Mesendoderm (in vitro differentiated cells): ENCODE measurements at regions not wholly inside any gene's neighbourhood (a gene's known extent, or its start where the extent isn't known, plus 50 kb on each side); places are given as distances from the start of the nearest gene placed in this dataset.
"Not testable (repeated sequence)": the region's sequence is repeated elsewhere in the genome, so short reads cannot be mapped to it uniquely, and the experiment has no call there.

Experiments
- DNase-seq: peaks from one replicate; pipeline ENCODE4 v3.0.0; 2013
- H2AK5ac ChIP-seq: 2 replicates; pipeline ENCODE4 v1.6.1; 2013; ENCODE audit warnings: low read length, inconsistent platforms
- H2BK120ac ChIP-seq: 2 replicates; pipeline ENCODE4 v1.6.1; 2013; ENCODE audit warnings: low read depth, mild to moderate bottlenecking, low read length, moderate library complexity, mixed read lengths
- H2BK15ac ChIP-seq: replicated peaks from 2 replicates; pipeline ENCODE4 v1.6.1; 2013; ENCODE audit warnings: low read depth, mild to moderate bottlenecking, moderate library complexity
- H2BK5ac ChIP-seq: 2 replicates; pipeline ENCODE4 v1.6.1; 2013; ENCODE audit warnings: low read length, inconsistent platforms
- H3K18ac ChIP-seq: 2 replicates; pipeline ENCODE4 v1.6.1; 2013; ENCODE audit warnings: mild to moderate bottlenecking, low read length, mixed read lengths
- H3K23ac ChIP-seq: one replicate; pipeline ENCODE4 v1.6.1; 2013; ENCODE audit warnings: low read length
- H3K27ac ChIP-seq: 2 replicates; pipeline ENCODE4 v1.5.1; 2013; ENCODE audit warnings: low read depth, mild to moderate bottlenecking, inconsistent platforms, low read length, moderate library complexity
- H3K27me3 ChIP-seq: 2 replicates; pipeline ENCODE4 v1.6.1; 2013; ENCODE audit warnings: low read length, control low read depth, mild to moderate bottlenecking, inconsistent platforms; ENCODE audit not compliant: insufficient read depth, poor library complexity
- H3K36me3 ChIP-seq: 2 replicates; pipeline ENCODE4 v1.6.1; 2013; ENCODE audit warnings: low read length, inconsistent platforms; ENCODE audit not compliant: control insufficient read depth, insufficient read depth
- H3K4ac ChIP-seq: one replicate; pipeline ENCODE4 v1.6.1; 2013; ENCODE audit warnings: low read depth, mild to moderate bottlenecking, low read length, moderate library complexity
- H3K4me1 ChIP-seq: 2 replicates; pipeline ENCODE4 v1.6.1; 2013; ENCODE audit warnings: low read depth, low read length, inconsistent platforms; ENCODE audit not compliant: control insufficient read depth
- H3K4me2 ChIP-seq: 2 replicates; pipeline ENCODE4 v1.6.1; 2013; ENCODE audit warnings: low read length
- H3K4me3 ChIP-seq: 2 replicates; pipeline ENCODE4 v1.5.1; 2013; ENCODE audit warnings: mild to moderate bottlenecking, low read length
- H3K56ac ChIP-seq: one replicate; pipeline ENCODE4 v1.6.1; 2013; ENCODE audit warnings: low read length
- H3K79me1 ChIP-seq: 2 replicates; pipeline ENCODE4 v1.6.1; 2013; ENCODE audit warnings: low read length, inconsistent platforms
- H3K79me2 ChIP-seq: 2 replicates; pipeline ENCODE4 v1.6.1; 2013; ENCODE audit warnings: mild to moderate bottlenecking, low read length; ENCODE audit not compliant: control insufficient read depth, insufficient read depth
- H3K9ac ChIP-seq: 2 replicates; pipeline ENCODE4 v1.6.1; 2013; ENCODE audit warnings: low read length, inconsistent platforms
- H4K5ac ChIP-seq: one replicate; pipeline ENCODE4 v1.6.1; 2013; ENCODE audit warnings: low read length
- H4K8ac ChIP-seq: one replicate; pipeline ENCODE4 v1.6.1; 2013; ENCODE audit warnings: low read depth, mild to moderate bottlenecking, control low read depth, low read length, moderate library complexity
- WGBS: extraction: QIAGEN DNeasy Blood & Tissue Kit; methylation state at CpG from one replicate; pipeline ENCODE4 v1.1.7; 2013; ENCODE audit warnings: low lambda C conversion rate, missing lambda C conversion rate; ENCODE audit not compliant: insufficient coverage; ENCODE audit errors: extremely low coverage; 5-methylcytosine and 5-hydroxymethylcytosine counted together

DNA sequence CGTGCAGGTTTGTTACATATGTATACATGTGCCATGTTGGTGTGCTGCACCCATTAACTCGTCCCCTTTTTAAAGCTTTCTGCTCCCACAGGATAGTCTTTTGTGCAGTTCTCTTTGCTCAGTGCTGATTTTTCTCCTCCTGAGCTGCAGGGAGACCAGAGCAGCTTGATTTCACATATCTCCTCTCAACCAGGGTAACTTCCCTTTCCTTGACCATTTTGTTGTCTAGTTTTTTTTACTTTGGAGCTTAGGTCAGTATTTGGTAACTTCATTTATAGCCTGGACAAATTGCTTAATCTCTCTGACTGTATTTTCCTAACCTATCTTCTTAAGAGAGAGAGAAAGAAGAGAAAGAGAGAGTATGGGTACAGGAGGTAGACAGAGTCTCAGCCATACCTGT, 137.1 kb upstream of the ZNF366 start:
- Histone ChIP-seq H3K56ac (no peak overlapping the region), H3K4me2 (no peak overlapping the region), H3K9ac (no peak overlapping the region), H4K5ac (no peak overlapping the region), H3K36me3 (no peaks in the 10 kb centered on the region), H3K23ac (no peak overlapping the region), H3K79me2 (no peaks in the 10 kb centered on the region), H2AK5ac (no peak overlapping the region), H4K8ac (no peak overlapping the region), H2BK5ac (no peak overlapping the region), H3K27ac (no peak overlapping the region), H2BK15ac (no peak overlapping the region), H3K27me3 (no peaks in the 10 kb centered on the region), H3K4ac (no peak overlapping the region), H3K79me1 (no peaks in the 10 kb centered on the region), H2BK120ac (no peak overlapping the region), H3K4me3 (no peak overlapping the region), H3K4me1 (no peaks in the 10 kb centered on the region), H3K18ac (no peak overlapping the region)
- WGBS = no CpG with 5 or more reads among the region's 2 CpGs
- DNase-seq = no peak

DNA sequence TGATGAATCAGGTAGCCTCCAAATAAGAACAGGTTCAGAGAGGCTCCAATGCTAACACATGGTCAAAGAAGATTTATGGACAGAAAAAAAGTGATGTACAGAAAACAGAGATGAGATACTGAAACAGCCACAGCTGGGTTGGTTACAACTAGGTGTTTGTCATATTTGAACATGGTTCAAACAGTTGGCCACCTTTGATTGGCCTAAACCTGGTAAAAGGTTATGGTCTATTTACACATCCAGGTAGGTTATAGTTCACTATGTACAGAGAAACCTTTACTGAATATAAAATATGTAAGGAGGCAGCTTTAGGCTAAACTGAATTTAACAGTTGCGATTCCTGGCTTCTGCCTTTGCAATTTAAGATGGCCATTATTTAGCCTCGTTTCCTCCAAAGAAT, 134.0 kb upstream of the ZNF366 start:
- H3K4me1 ChIP-seq = no peaks in the 10 kb centered on the region
- H3K79me1 ChIP-seq = no peaks in the 10 kb centered on the region
- H3K9ac ChIP-seq = no peak overlapping the region
- no peak overlapping the region for H4K5ac ChIP-seq
- H3K18ac ChIP-seq = no peak overlapping the region
- no peak overlapping the region for H3K4ac ChIP-seq
- H3K4me3 ChIP-seq = no peak overlapping the region
- H2BK120ac ChIP-seq = no peak overlapping the region
- H3K27ac ChIP-seq = no peak overlapping the region
- no peak overlapping the region for H3K23ac ChIP-seq
- H3K27me3 ChIP-seq = no peaks in the 10 kb centered on the region
- H3K79me2 ChIP-seq = no peaks in the 10 kb centered on the region
- H2AK5ac ChIP-seq = no peak overlapping the region
- no peak overlapping the region for H3K4me2 ChIP-seq
- H2BK5ac ChIP-seq = no peak overlapping the region
- H4K8ac ChIP-seq = no peak overlapping the region
- no peak for DNase-seq
- WGBS = no CpG with 5 or more reads among the region's 2 CpGs
- no peak overlapping the region for H2BK15ac ChIP-seq
- no peak overlapping the region for H3K56ac ChIP-seq
- no peaks in the 10 kb centered on the region for H3K36me3 ChIP-seq

- DNase-seq = no peak
- Histone ChIP-seq H3K79me1 (no peaks in the 10 kb centered on the region), H2BK120ac (no peak overlapping the region), H3K4me2 (no peak overlapping the region), H3K4me1 (peaks cover 5% of the 10 kb centered on the region), H3K4me3 (no peak overlapping the region), H4K5ac (no peak overlapping the region), H3K9ac (no peak overlapping the region), H3K27ac (no peak overlapping the region), H3K23ac (no peak overlapping the region), H3K4ac (no peak overlapping the region), H3K79me2 (no peaks in the 10 kb centered on the region), H3K27me3 (no peaks in the 10 kb centered on the region), H3K56ac (no peak overlapping the region), H2BK15ac (no peak overlapping the region), H3K36me3 (no peaks in the 10 kb centered on the region), H4K8ac (no peak overlapping the region), H2BK5ac (no peak overlapping the region), H3K18ac (no peak overlapping the region), H2AK5ac (no peak overlapping the region)
Observed at GRCh38 chr5:72637058-72637457, 129.8 kb upstream of the ZNF366 start.

- H3K4ac ChIP-seq, H2BK15ac ChIP-seq, H3K27ac ChIP-seq, H3K36me3 ChIP-seq, H3K4me3 ChIP-seq, H4K8ac ChIP-seq, DNase-seq, H3K9ac ChIP-seq, H3K79me2 ChIP-seq, H3K4me2 ChIP-seq, H3K23ac ChIP-seq, H3K27me3 ChIP-seq, H3K4me1 ChIP-seq, H2BK5ac ChIP-seq, H2AK5ac ChIP-seq, H4K5ac ChIP-seq, H3K79me1 ChIP-seq, H2BK120ac ChIP-seq, H3K56ac ChIP-seq, H3K18ac ChIP-seq: not testable (repeated sequence)
- no CpG with 5 or more reads among the region's 2 CpGs for WGBS
Observed at GRCh38 chr5:72636565-72636964, 129.4 kb upstream of the ZNF366 start.

- no peak overlapping the region for H3K4me2 ChIP-seq
- no peak overlapping the region for H3K4ac ChIP-seq
- no peak overlapping the region for H2BK5ac ChIP-seq
- H3K27ac ChIP-seq = no peak overlapping the region
- H3K18ac ChIP-seq = no peak overlapping the region
- H3K4me3 ChIP-seq = no peak overlapping the region
- no peak for DNase-seq
- no peak overlapping the region for H3K56ac ChIP-seq
- no peak overlapping the region for H2BK15ac ChIP-seq
- H4K5ac ChIP-seq = no peak overlapping the region
- H3K79me2 ChIP-seq = no peaks in the 10 kb centered on the region
- H2AK5ac ChIP-seq = no peak overlapping the region
- no peaks in the 10 kb centered on the region for H3K27me3 ChIP-seq
- no peaks in the 10 kb centered on the region for H3K36me3 ChIP-seq
- H3K9ac ChIP-seq = no peak overlapping the region
- no peak overlapping the region for H3K23ac ChIP-seq
- no CpG with 5 or more reads among the region's 2 CpGs for WGBS
- no peak overlapping the region for H4K8ac ChIP-seq
- H3K79me1 ChIP-seq = no peaks in the 10 kb centered on the region
- no peak overlapping the region for H2BK120ac ChIP-seq
- H3K4me1 ChIP-seq = peaks cover 5% of the 10 kb centered on the region
Observed at GRCh38 chr5:72634444-72634843, 127.2 kb upstream of the ZNF366 start.

- no peaks in the 10 kb centered on the region for H3K36me3 ChIP-seq
- H2BK5ac ChIP-seq = no peak overlapping the region
- H3K18ac ChIP-seq = no peak overlapping the region
- no peak overlapping the region for H3K4ac ChIP-seq
- no peaks in the 10 kb centered on the region for H3K79me1 ChIP-seq
- H4K8ac ChIP-seq = no peak overlapping the region
- no CpG with 5 or more reads among the region's 1 CpG for WGBS
- no peaks in the 10 kb centered on the region for H3K27me3 ChIP-seq
- H3K56ac ChIP-seq = no peak overlapping the region
- H4K5ac ChIP-seq = no peak overlapping the region
- no peak overlapping the region for H3K4me3 ChIP-seq
- no peak overlapping the region for H2BK120ac ChIP-seq
- no peak overlapping the region for H2BK15ac ChIP-seq
- no peak overlapping the region for H3K4me2 ChIP-seq
- no peak overlapping the region for H2AK5ac ChIP-seq
- H3K9ac ChIP-seq = no peak overlapping the region
- no peak overlapping the region for H3K23ac ChIP-seq
- H3K27ac ChIP-seq = no peak overlapping the region
- peaks cover 5% of the 10 kb centered on the region for H3K4me1 ChIP-seq
- H3K79me2 ChIP-seq = no peaks in the 10 kb centered on the region
- no peak for DNase-seq
Observed at GRCh38 chr5:72633649-72634048, 126.4 kb upstream of the ZNF366 start.
